ENCODE measurements at regions not wholly inside any gene's neighbourhood (a gene's known extent, or its start where the extent isn't known, plus 50 kb on each side); places are given as distances from the start of the nearest gene placed in this dataset.

DNA sequence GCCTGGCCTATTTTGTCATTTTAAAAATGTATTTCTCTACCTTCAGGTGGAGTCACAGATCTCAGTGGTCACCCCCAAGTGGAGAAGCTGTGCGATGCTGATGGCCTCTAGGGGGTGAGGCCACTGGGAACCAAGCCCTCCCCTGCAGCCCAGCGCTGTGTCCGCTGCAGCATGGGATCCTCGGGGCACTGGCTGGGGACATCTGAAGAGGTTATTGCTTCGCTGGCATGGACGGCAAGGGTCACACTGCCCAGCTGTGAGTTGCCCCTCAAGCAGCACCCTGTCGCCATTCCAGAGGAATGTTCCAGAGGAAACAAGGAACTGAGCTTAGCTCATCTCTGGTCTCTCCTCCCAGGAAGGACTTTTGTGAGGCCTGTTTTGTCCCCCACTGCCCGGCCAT lies 119.6 kb upstream of the S1PR3 start (continued):
- TF ChIP-seq, protein P1, sequence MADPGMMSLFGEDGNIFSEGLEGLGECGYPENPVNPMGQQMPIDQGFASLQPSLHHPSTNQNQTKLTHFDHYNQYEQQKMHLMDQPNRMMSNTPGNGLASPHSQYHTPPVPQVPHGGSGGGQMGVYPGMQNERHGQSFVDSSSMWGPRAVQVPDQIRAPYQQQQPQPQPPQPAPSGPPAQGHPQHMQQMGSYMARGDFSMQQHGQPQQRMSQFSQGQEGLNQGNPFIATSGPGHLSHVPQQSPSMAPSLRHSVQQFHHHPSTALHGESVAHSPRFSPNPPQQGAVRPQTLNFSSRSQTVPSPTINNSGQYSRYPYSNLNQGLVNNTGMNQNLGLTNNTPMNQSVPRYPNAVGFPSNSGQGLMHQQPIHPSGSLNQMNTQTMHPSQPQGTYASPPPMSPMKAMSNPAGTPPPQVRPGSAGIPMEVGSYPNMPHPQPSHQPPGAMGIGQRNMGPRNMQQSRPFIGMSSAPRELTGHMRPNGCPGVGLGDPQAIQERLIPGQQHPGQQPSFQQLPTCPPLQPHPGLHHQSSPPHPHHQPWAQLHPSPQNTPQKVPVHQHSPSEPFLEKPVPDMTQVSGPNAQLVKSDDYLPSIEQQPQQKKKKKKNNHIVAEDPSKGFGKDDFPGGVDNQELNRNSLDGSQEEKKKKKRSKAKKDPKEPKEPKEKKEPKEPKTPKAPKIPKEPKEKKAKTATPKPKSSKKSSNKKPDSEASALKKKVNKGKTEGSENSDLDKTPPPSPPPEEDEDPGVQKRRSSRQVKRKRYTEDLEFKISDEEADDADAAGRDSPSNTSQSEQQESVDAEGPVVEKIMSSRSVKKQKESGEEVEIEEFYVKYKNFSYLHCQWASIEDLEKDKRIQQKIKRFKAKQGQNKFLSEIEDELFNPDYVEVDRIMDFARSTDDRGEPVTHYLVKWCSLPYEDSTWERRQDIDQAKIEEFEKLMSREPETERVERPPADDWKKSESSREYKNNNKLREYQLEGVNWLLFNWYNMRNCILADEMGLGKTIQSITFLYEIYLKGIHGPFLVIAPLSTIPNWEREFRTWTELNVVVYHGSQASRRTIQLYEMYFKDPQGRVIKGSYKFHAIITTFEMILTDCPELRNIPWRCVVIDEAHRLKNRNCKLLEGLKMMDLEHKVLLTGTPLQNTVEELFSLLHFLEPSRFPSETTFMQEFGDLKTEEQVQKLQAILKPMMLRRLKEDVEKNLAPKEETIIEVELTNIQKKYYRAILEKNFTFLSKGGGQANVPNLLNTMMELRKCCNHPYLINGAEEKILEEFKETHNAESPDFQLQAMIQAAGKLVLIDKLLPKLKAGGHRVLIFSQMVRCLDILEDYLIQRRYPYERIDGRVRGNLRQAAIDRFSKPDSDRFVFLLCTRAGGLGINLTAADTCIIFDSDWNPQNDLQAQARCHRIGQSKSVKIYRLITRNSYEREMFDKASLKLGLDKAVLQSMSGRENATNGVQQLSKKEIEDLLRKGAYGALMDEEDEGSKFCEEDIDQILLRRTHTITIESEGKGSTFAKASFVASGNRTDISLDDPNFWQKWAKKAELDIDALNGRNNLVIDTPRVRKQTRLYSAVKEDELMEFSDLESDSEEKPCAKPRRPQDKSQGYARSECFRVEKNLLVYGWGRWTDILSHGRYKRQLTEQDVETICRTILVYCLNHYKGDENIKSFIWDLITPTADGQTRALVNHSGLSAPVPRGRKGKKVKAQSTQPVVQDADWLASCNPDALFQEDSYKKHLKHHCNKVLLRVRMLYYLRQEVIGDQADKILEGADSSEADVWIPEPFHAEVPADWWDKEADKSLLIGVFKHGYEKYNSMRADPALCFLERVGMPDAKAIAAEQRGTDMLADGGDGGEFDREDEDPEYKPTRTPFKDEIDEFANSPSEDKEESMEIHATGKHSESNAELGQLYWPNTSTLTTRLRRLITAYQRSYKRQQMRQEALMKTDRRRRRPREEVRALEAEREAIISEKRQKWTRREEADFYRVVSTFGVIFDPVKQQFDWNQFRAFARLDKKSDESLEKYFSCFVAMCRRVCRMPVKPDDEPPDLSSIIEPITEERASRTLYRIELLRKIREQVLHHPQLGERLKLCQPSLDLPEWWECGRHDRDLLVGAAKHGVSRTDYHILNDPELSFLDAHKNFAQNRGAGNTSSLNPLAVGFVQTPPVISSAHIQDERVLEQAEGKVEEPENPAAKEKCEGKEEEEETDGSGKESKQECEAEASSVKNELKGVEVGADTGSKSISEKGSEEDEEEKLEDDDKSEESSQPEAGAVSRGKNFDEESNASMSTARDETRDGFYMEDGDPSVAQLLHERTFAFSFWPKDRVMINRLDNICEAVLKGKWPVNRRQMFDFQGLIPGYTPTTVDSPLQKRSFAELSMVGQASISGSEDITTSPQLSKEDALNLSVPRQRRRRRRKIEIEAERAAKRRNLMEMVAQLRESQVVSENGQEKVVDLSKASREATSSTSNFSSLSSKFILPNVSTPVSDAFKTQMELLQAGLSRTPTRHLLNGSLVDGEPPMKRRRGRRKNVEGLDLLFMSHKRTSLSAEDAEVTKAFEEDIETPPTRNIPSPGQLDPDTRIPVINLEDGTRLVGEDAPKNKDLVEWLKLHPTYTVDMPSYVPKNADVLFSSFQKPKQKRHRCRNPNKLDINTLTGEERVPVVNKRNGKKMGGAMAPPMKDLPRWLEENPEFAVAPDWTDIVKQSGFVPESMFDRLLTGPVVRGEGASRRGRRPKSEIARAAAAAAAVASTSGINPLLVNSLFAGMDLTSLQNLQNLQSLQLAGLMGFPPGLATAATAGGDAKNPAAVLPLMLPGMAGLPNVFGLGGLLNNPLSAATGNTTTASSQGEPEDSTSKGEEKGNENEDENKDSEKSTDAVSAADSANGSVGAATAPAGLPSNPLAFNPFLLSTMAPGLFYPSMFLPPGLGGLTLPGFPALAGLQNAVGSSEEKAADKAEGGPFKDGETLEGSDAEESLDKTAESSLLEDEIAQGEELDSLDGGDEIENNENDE (IDR thresholded peaks at IDR 0.05; ENCODE audit: insufficient replicate concordance, low read length): no peak
- TF ChIP-seq ZNF274 (IDR thresholded peaks at IDR 0.05; ENCODE audit: borderline replicate concordance, extremely low read depth, low read length) (no peak), RAD21 (IDR thresholded peaks at IDR 0.05 in 1 of 2, conservative IDR thresholded peaks at IDR 0.05 in 1 of 2; ENCODE audit: low read depth in 2 of 2, low read length in 2 of 2) (peak in 1 of 2 experiments; percentile 22; a peak in 1 of 4 replicates), CTBP2 (IDR thresholded peaks at IDR 0.05; ENCODE audit: borderline replicate concordance, insufficient read depth, insufficient read length, low read length) (no peak), SIRT6 (IDR thresholded peaks at IDR 0.05; ENCODE audit: low read length) (no peak), KDM4A (IDR thresholded peaks at IDR 0.05; ENCODE audit: low read depth, low read length, severe bottlenecking) (no peak), SAP30 (IDR thresholded peaks at IDR 0.05; ENCODE audit: insufficient read depth, insufficient replicate concordance, low read length) (no peak), CREB1 (IDR thresholded peaks at IDR 0.05) (no peak), FOSL1 (IDR thresholded peaks at IDR 0.05; ENCODE audit: insufficient read depth, low read depth, low read length) (no peak)
- TF ChIP-seq, protein P2, sequence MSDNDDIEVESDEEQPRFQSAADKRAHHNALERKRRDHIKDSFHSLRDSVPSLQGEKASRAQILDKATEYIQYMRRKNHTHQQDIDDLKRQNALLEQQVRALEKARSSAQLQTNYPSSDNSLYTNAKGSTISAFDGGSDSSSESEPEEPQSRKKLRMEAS (IDR thresholded peaks at IDR 0.05): no peak

All from H1 (cell line).